Keratinocyte (primary cell): ENCODE measurements at regions not wholly inside any gene's neighbourhood (a gene's known extent, or its start where the extent isn't known, plus 50 kb on each side); places are given as distances from the start of the nearest gene placed in this dataset.

ENCODE experiments used
- DNase-seq: peaks from one replicate; pipeline ENCODE4 v3.0.0-alpha.2; 2011; ENCODE audit warnings: low read depth, missing footprints, low spot score
- FAIRE-seq: peaks from 2 replicates; lab custom pipeline; 2011; peaks lifted over from hg19 to GRCh38; lab: Jason Lieb, UNC
- H2AFZ ChIP-seq: 2 replicates; pipeline ENCODE4 v1.6.0; 2012; ENCODE audit warnings: low read length, control low read depth, inconsistent platforms; ENCODE audit not compliant: control insufficient read depth
- H3K27ac ChIP-seq: 2 replicates; pipeline ENCODE4 v1.5.1; 2011; ENCODE audit warnings: low read length; ENCODE audit not compliant: control insufficient read depth, insufficient read depth
- H3K27me3 ChIP-seq: 3 replicates; pipeline ENCODE4 v1.6.0; 2011; ENCODE audit warnings: low read length; ENCODE audit not compliant: control insufficient read depth, insufficient read depth; ENCODE audit errors: extremely low read depth
- H3K36me3 ChIP-seq, 2 experiments: 2 replicates in 1 of 2; 3 replicates in 1 of 2; pipeline ENCODE4 v1.5.1; 2011; ENCODE audit warnings: low read length in 2 of 2, mild to moderate bottlenecking in 1 of 2; ENCODE audit not compliant: control insufficient read depth in 2 of 2, insufficient read depth in 2 of 2; ENCODE audit errors: extremely low read depth in 1 of 2
- H3K4me1 ChIP-seq: 3 replicates; pipeline ENCODE4 v1.5.1; 2011; ENCODE audit warnings: low read length; ENCODE audit not compliant: control insufficient read depth, insufficient read depth; ENCODE audit errors: extremely low read depth
- H3K4me2 ChIP-seq: 3 replicates; pipeline ENCODE4 v1.6.0; 2011; ENCODE audit warnings: low read depth, low read length; ENCODE audit not compliant: control insufficient read depth, insufficient read depth; ENCODE audit errors: extremely low read depth
- H3K4me3 ChIP-seq, 3 experiments: fragments of 200-600 bp in 1 of 3; sonication (generic) in 1 of 3; 2 replicates in 2 of 3; 3 replicates in 1 of 3; pipeline ENCODE4 v1.5.1; 2011 to 2016; ENCODE audit warnings: low read length in 3 of 3, mild to moderate bottlenecking in 3 of 3, control low read depth in 2 of 3, inconsistent platforms in 1 of 3, low read depth in 1 of 3, mixed read lengths in 1 of 3, mixed run types in 1 of 3, moderate library complexity in 1 of 3; ENCODE audit not compliant: control insufficient read depth in 2 of 3, insufficient read depth in 2 of 3; ENCODE audit errors: extremely low read depth in 1 of 3
- H3K79me2 ChIP-seq: 2 replicates; pipeline ENCODE4 v1.6.0; 2012; ENCODE audit warnings: low read length; ENCODE audit not compliant: control insufficient read depth, insufficient read depth
- H3K9ac ChIP-seq: 3 replicates; pipeline ENCODE4 v1.6.0; 2011; ENCODE audit warnings: low read length; ENCODE audit not compliant: control insufficient read depth, insufficient read depth; ENCODE audit errors: extremely low read depth
- H3K9me1 ChIP-seq: 3 replicates; pipeline ENCODE4 v1.6.0; 2011; ENCODE audit warnings: low read length; ENCODE audit not compliant: control insufficient read depth, insufficient read depth; ENCODE audit errors: extremely low read depth
- H3K9me3 ChIP-seq: 2 replicates; pipeline ENCODE4 v1.5.1; 2012; ENCODE audit warnings: low read depth, low read length; ENCODE audit not compliant: control insufficient read depth
- H4K20me1 ChIP-seq: 3 replicates; pipeline ENCODE4 v1.6.0; 2011; ENCODE audit warnings: low read length; ENCODE audit not compliant: control insufficient read depth, insufficient read depth; ENCODE audit errors: extremely low read depth
- EZH2 ChIP-seq: IDR thresholded peaks from one replicate; pipeline ENCODE4 v1.6.1; 2012; ENCODE audit warnings: inconsistent platforms, mild to moderate bottlenecking, low read length, moderate library complexity
- dilution Hi-C: fragments of 300-500 bp; cut with MboI; formaldehyde crosslinking; loops from one replicate; pipeline ENCODE4 v1.7.0; 2020; ENCODE audit warnings: low sequenced_read_pairs; ENCODE audit not compliant: extremely low pct_ligation_motif_present
- TF ChIP-seq, protein P1 (sequence below), 3 experiments: IDR thresholded peaks in 1 of 3; conservative IDR thresholded peaks in 1 of 3; optimal IDR thresholded peaks in 1 of 3; 2 replicates in 2 of 3; 3 replicates in 1 of 3; pipeline versions ENCODE3 to v1.5.1; 2011; ENCODE audit warnings: low read length in 3 of 3, mild to moderate bottlenecking in 3 of 3, moderate library complexity in 2 of 3, control low read depth in 1 of 3, inconsistent platforms in 1 of 3; ENCODE audit not compliant: insufficient read depth in 2 of 3; ENCODE audit errors: extremely low read depth in 1 of 3

GRCh38 chr1:83112248-83112885 is 886.6 kb downstream of the TTLL7 start:
- no peak overlapping the region for H2AFZ ChIP-seq
- H3K4me2 ChIP-seq = no peak overlapping the region
- H3K27me3 ChIP-seq = no peaks in the 10 kb centered on the region
- no peak for DNase-seq
- H3K4me3 ChIP-seq = no peak overlapping the region
- H3K36me3 ChIP-seq = no peaks in the 10 kb centered on the region
- no peak for FAIRE-seq
- H3K79me2 ChIP-seq = no peaks in the 10 kb centered on the region
- H3K9me3 ChIP-seq = no peaks in the 10 kb centered on the region
- H3K27ac ChIP-seq = no peak overlapping the region
- no peak overlapping the region for H3K9ac ChIP-seq
- TF ChIP-seq, protein P1, sequence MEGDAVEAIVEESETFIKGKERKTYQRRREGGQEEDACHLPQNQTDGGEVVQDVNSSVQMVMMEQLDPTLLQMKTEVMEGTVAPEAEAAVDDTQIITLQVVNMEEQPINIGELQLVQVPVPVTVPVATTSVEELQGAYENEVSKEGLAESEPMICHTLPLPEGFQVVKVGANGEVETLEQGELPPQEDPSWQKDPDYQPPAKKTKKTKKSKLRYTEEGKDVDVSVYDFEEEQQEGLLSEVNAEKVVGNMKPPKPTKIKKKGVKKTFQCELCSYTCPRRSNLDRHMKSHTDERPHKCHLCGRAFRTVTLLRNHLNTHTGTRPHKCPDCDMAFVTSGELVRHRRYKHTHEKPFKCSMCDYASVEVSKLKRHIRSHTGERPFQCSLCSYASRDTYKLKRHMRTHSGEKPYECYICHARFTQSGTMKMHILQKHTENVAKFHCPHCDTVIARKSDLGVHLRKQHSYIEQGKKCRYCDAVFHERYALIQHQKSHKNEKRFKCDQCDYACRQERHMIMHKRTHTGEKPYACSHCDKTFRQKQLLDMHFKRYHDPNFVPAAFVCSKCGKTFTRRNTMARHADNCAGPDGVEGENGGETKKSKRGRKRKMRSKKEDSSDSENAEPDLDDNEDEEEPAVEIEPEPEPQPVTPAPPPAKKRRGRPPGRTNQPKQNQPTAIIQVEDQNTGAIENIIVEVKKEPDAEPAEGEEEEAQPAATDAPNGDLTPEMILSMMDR (optimal IDR thresholded peaks at IDR 0.05 in 1 of 3, IDR thresholded peaks at IDR 0.05 in 1 of 3, conservative IDR thresholded peaks at IDR 0.05 in 1 of 3; ENCODE audit: extremely low read depth in 1 of 3, insufficient read depth in 2 of 3, low read length in 3 of 3) = no peak
- no peak for TF ChIP-seq EZH2
- no peaks in the 10 kb centered on the region for H4K20me1 ChIP-seq
- dilution Hi-C loops = no loop called here
- H3K9me1 ChIP-seq = no peaks in the 10 kb centered on the region
- H3K4me1 ChIP-seq = no peaks in the 10 kb centered on the region

- Histone ChIP-seq H3K4me1 (no peaks in the 10 kb centered on the region), H3K27me3 (no peaks in the 10 kb centered on the region), H3K9ac (no peak overlapping the region), H3K4me2 (no peak overlapping the region), H4K20me1 (no peaks in the 10 kb centered on the region), H3K4me3 (no peak overlapping the region), H3K9me1 (no peaks in the 10 kb centered on the region), H3K27ac (no peak overlapping the region), H2AFZ (no peak overlapping the region), H3K9me3 (no peaks in the 10 kb centered on the region), H3K36me3 (no peaks in the 10 kb centered on the region), H3K79me2 (no peaks in the 10 kb centered on the region)
- dilution Hi-C loops = no loop called here
- DNase-seq (no peak), FAIRE-seq (no peak)
- TF ChIP-seq, protein P1 (optimal IDR thresholded peaks at IDR 0.05 in 1 of 3, IDR thresholded peaks at IDR 0.05 in 1 of 3, conservative IDR thresholded peaks at IDR 0.05 in 1 of 3; ENCODE audit: extremely low read depth in 1 of 3, insufficient read depth in 2 of 3, low read length in 3 of 3) = no peak
- no peak for TF ChIP-seq EZH2
Measured at GRCh38 chr1:83110156-83110555, 888.8 kb downstream of the TTLL7 start.
